ENCODE measurements at regions not wholly inside any gene's neighbourhood (a gene's known extent, or its start where the extent isn't known, plus 50 kb on each side); places are given as distances from the start of the nearest gene placed in this dataset.

- TF ChIP-seq, protein P1, sequence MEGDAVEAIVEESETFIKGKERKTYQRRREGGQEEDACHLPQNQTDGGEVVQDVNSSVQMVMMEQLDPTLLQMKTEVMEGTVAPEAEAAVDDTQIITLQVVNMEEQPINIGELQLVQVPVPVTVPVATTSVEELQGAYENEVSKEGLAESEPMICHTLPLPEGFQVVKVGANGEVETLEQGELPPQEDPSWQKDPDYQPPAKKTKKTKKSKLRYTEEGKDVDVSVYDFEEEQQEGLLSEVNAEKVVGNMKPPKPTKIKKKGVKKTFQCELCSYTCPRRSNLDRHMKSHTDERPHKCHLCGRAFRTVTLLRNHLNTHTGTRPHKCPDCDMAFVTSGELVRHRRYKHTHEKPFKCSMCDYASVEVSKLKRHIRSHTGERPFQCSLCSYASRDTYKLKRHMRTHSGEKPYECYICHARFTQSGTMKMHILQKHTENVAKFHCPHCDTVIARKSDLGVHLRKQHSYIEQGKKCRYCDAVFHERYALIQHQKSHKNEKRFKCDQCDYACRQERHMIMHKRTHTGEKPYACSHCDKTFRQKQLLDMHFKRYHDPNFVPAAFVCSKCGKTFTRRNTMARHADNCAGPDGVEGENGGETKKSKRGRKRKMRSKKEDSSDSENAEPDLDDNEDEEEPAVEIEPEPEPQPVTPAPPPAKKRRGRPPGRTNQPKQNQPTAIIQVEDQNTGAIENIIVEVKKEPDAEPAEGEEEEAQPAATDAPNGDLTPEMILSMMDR (IDR thresholded peaks at IDR 0.05; ENCODE audit: control insufficient read depth, extremely low read depth, insufficient read depth), result no peak
- DNase-seq (ENCODE audit: low read depth), result peak; percentile 70
- H3K4me3 ChIP-seq (ENCODE audit: low read depth, low read length), result no peak overlapping the region
These were observed 129.4 kb upstream of the ACSL4 start for GRCh38 chrX:109862433-109862832.

DNA sequence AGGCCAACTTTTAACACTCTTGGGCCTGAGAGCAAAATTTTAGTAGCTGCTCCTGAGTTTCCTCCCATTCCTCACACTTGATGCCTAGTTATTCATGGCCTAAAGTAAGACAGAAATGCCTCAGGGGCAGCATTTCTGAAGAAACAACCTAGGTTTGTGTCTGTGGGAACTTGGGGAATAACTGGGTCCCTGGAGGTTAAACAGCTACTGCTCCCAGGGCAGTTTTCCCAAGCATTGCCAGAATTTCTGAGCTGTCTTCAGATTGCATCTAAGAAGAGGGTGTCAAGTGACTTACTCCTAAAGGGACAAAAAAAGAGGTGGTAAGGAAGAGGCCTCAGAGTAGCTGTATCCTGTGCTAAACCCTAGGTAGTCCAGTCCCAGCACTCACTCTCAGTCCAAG is 130.8 kb upstream of the ACSL4 start:
- no peak for DNase-seq (ENCODE audit: low read depth)
- TF ChIP-seq, protein P1 (IDR thresholded peaks at IDR 0.05; ENCODE audit: control insufficient read depth, extremely low read depth, insufficient read depth), result no peak
- H3K4me3 ChIP-seq (ENCODE audit: low read depth, low read length), result no peak overlapping the region

- DNase-seq (ENCODE audit: low read depth), result no peak
- TF ChIP-seq, protein P1 (IDR thresholded peaks at IDR 0.05; ENCODE audit: control insufficient read depth, extremely low read depth, insufficient read depth), result no peak
- no peak overlapping the region for H3K4me3 ChIP-seq (ENCODE audit: low read depth, low read length)
These were observed 131.6 kb upstream of the TMEM164 start for GRCh38 chrX:109871121-109871888.

- H3K4me3 ChIP-seq (ENCODE audit: low read depth, low read length), result no peak overlapping the region
- TF ChIP-seq, protein P1 (IDR thresholded peaks at IDR 0.05; ENCODE audit: control insufficient read depth, extremely low read depth, insufficient read depth), result no peak
- no peak for DNase-seq (ENCODE audit: low read depth)
These were observed 130.7 kb upstream of the TMEM164 start for GRCh38 chrX:109872021-109872732.

DNA sequence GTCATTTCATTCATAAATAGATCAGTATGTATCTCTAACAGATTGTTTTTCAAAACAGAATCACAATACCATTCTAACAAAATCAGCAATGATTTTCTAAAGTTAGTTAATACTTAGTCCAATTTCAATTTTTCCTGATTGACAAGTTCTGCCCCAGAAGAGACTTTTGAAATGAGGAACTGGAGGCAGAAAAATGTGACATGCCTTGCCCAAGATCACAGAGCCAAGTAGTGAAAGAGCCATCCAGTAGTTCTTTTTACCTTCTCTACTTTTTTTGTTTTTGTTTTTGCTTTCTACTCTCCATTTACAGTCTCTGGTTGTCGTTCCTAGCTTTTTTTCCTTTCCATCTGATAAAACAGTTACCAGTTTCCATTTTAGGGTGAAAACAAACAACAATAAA is 129.3 kb upstream of the TMEM164 start:
- no peak for DNase-seq (ENCODE audit: low read depth)
- TF ChIP-seq, protein P1 (IDR thresholded peaks at IDR 0.05; ENCODE audit: control insufficient read depth, extremely low read depth, insufficient read depth), result no peak
- no peak overlapping the region for H3K4me3 ChIP-seq (ENCODE audit: low read depth, low read length)

- H3K4me3 ChIP-seq (ENCODE audit: low read depth, low read length), result no peak overlapping the region
- DNase-seq (ENCODE audit: low read depth), result peak; percentile 30
- TF ChIP-seq, protein P1 (IDR thresholded peaks at IDR 0.05; ENCODE audit: control insufficient read depth, extremely low read depth, insufficient read depth), result no peak
These were observed 128.9 kb upstream of the TMEM164 start for GRCh38 chrX:109873983-109874382.
